Neural cell (in vitro differentiated cells): ENCODE measurements at regions not wholly inside any gene's neighbourhood (a gene's known extent, or its start where the extent isn't known, plus 50 kb on each side); places are given as distances from the start of the nearest gene placed in this dataset.

Experiments used
- H2AFZ ChIP-seq: fragments of 200-600, 300-800 bp; sonication (generic), shearing (Covaris generic); 2 replicates; pipeline ENCODE4 v1.6.0; 2014; ENCODE audit warnings: low read depth, mild to moderate bottlenecking, antibody characterized with exemption, low read length, moderate library complexity
- H3F3A ChIP-seq: fragments of 200-600 bp; shearing (Covaris generic); 2 replicates; pipeline ENCODE4 v1.6.1; 2016; ENCODE audit warnings: mild to moderate bottlenecking, moderate library complexity, mixed read lengths, antibody characterized with exemption, low read length; ENCODE audit not compliant: insufficient read depth, poor library complexity, severe bottlenecking
- H3K27ac ChIP-seq: fragments of 200-600, 300-800 bp; sonication (generic), shearing (Covaris generic); 2 replicates; pipeline ENCODE4 v1.5.1; 2014; ENCODE audit warnings: mild to moderate bottlenecking, low read length, moderate library complexity
- H3K27me3 ChIP-seq: fragments of 300-800, 200-600 bp; sonication (generic), shearing (Covaris generic); 2 replicates; pipeline ENCODE4 v1.6.0; 2014; ENCODE audit warnings: mild to moderate bottlenecking, low read depth, low read length, moderate library complexity; ENCODE audit not compliant: insufficient read depth
- H3K36me3 ChIP-seq: fragments of 300-800, 200-600 bp; sonication (generic), shearing (Covaris generic); 2 replicates; pipeline ENCODE4 v1.5.1; 2014; ENCODE audit warnings: mild to moderate bottlenecking, antibody characterized with exemption, low read length, moderate library complexity; ENCODE audit not compliant: insufficient read depth
- H3K4me2 ChIP-seq: fragments of 300-800, 200-600 bp; sonication (generic), shearing (Covaris generic); 2 replicates; pipeline ENCODE4 v1.6.0; 2014; ENCODE audit warnings: mild to moderate bottlenecking, low read length
- H3K4me3 ChIP-seq: fragments of 300-800, 200-600 bp; sonication (generic), shearing (Covaris generic); 2 replicates; pipeline ENCODE4 v1.5.1; 2014; ENCODE audit warnings: mild to moderate bottlenecking, low read length, moderate library complexity
- H3K79me2 ChIP-seq: fragments of 200-600 bp; shearing (Covaris generic); replicated peaks from 2 replicates; pipeline ENCODE4 v1.6.0; 2014; ENCODE audit warnings: mild to moderate bottlenecking, low read length, moderate library complexity; ENCODE audit not compliant: insufficient read depth
- H3K9ac ChIP-seq: fragments of 300-800, 200-600 bp; sonication (generic), shearing (Covaris generic); 2 replicates; pipeline ENCODE4 v1.6.1; 2016; ENCODE audit warnings: mild to moderate bottlenecking, low read length, mixed read lengths
- H3K9me2 ChIP-seq: fragments of 200-600 bp; shearing (Covaris generic); 2 replicates; pipeline ENCODE4 v1.6.1; 2016; ENCODE audit warnings: mild to moderate bottlenecking, low read length, mixed read lengths; ENCODE audit not compliant: insufficient read depth
- H3K9me3 ChIP-seq: fragments of 200-600, 300-800 bp; sonication (generic), shearing (Covaris generic); 2 replicates; pipeline ENCODE4 v1.6.1; 2016; ENCODE audit warnings: mild to moderate bottlenecking, mixed run types, low read length, moderate library complexity, mixed read lengths
- H4K20me1 ChIP-seq: fragments of 200-600 bp; shearing (Covaris generic); 2 replicates; pipeline ENCODE4 v1.6.1; 2016; ENCODE audit warnings: mild to moderate bottlenecking, mixed run types; ENCODE audit not compliant: insufficient read depth
- CTCF ChIP-seq: fragments of 450-650 bp; IDR thresholded peaks from 2 replicates; pipeline ENCODE4 v1.5.1; 2014; ENCODE audit warnings: antibody characterized with exemption, mild to moderate bottlenecking, moderate library complexity; ENCODE audit not compliant: poor library complexity, severe bottlenecking
- EP300 ChIP-seq: fragments of 450-650 bp; conservative IDR thresholded peaks from 2 replicates; pipeline ENCODE4 v1.6.1; 2014; ENCODE audit warnings: antibody characterized with exemption, mild to moderate bottlenecking, moderate library complexity; ENCODE audit not compliant: poor library complexity, severe bottlenecking
- EZH2 ChIP-seq: fragments of 200-600, 300-800 bp; shearing (Covaris generic), sonication (generic); IDR thresholded peaks from 2 replicates; pipeline ENCODE4 v1.6.1; 2014; ENCODE audit warnings: antibody characterized with exemption, low read length, borderline replicate concordance, mild to moderate bottlenecking; ENCODE audit not compliant: insufficient read depth, poor library complexity, severe bottlenecking
- MXI1 ChIP-seq: fragments of 450-650 bp; conservative IDR thresholded peaks from 2 replicates; pipeline ENCODE4 v1.6.1; 2014; ENCODE audit warnings: antibody characterized with exemption, mild to moderate bottlenecking; ENCODE audit not compliant: poor library complexity, severe bottlenecking
- POLR2AphosphoS5 ChIP-seq: IDR thresholded peaks from 2 replicates; pipeline ENCODE4 v1.6.1; 2012
- RAD21 ChIP-seq: fragments of 450-650 bp; conservative IDR thresholded peaks from 2 replicates; pipeline ENCODE4 v1.6.1; 2014; ENCODE audit warnings: antibody characterized with exemption, mild to moderate bottlenecking, moderate library complexity
- REST ChIP-seq: IDR thresholded peaks from 2 replicates; pipeline ENCODE4 v1.6.1; 2012; ENCODE audit warnings: borderline replicate concordance
- SMC3 ChIP-seq: fragments of 450-650 bp; conservative IDR thresholded peaks from 2 replicates; pipeline ENCODE4 v1.6.1; 2014; ENCODE audit warnings: antibody characterized with exemption, mild to moderate bottlenecking, moderate library complexity; ENCODE audit not compliant: poor library complexity
- TAF1 ChIP-seq: IDR thresholded peaks from 2 replicates; pipeline ENCODE4 v1.6.1; 2012; ENCODE audit warnings: low read depth

- TF ChIP-seq EZH2 (no peak), MXI1 (no peak), EP300 (no peak), TAF1 (no peak), CTCF (no peak), REST (no peak), SMC3 (no peak), POLR2AphosphoS5 (no peak), RAD21 (no peak)
- Histone ChIP-seq H3K9me3 (no peaks in the 10 kb centered on the region), H3K79me2 (no peaks in the 10 kb centered on the region), H4K20me1 (no peaks in the 10 kb centered on the region), H2AFZ (no peak overlapping the region), H3F3A (no peaks in the 10 kb centered on the region), H3K9me2 (no peaks in the 10 kb centered on the region), H3K36me3 (no peaks in the 10 kb centered on the region), H3K27me3 (no peaks in the 10 kb centered on the region), H3K4me3 (no peak overlapping the region), H3K4me2 (no peak overlapping the region), H3K9ac (no peak overlapping the region), H3K27ac (no peak overlapping the region)
Observed at GRCh38 chr14:100393362-100393761, 70.2 kb downstream of the SLC25A47 start.

GRCh38 chr14:100393906-100394732 lies 71.0 kb downstream of the SLC25A47 start:
- no peaks in the 10 kb centered on the region for H3K36me3 ChIP-seq
- TF ChIP-seq POLR2AphosphoS5 = no peak
- TF ChIP-seq EZH2 = no peak
- TF ChIP-seq MXI1 = no peak
- TF ChIP-seq EP300 = no peak
- no peak for TF ChIP-seq SMC3
- no peaks in the 10 kb centered on the region for H3K9me2 ChIP-seq
- H3K27ac ChIP-seq = no peak overlapping the region
- H3K9me3 ChIP-seq = no peaks in the 10 kb centered on the region
- H3K79me2 ChIP-seq = no peaks in the 10 kb centered on the region
- H4K20me1 ChIP-seq = no peaks in the 10 kb centered on the region
- no peak overlapping the region for H2AFZ ChIP-seq
- no peak overlapping the region for H3K9ac ChIP-seq
- H3F3A ChIP-seq = no peaks in the 10 kb centered on the region
- no peaks in the 10 kb centered on the region for H3K27me3 ChIP-seq
- no peak overlapping the region for H3K4me3 ChIP-seq
- no peak overlapping the region for H3K4me2 ChIP-seq
